ENCODE measurements at regions not wholly inside any gene's neighbourhood (a gene's known extent, or its start where the extent isn't known, plus 50 kb on each side); places are given as distances from the start of the nearest gene placed in this dataset.

DNA sequence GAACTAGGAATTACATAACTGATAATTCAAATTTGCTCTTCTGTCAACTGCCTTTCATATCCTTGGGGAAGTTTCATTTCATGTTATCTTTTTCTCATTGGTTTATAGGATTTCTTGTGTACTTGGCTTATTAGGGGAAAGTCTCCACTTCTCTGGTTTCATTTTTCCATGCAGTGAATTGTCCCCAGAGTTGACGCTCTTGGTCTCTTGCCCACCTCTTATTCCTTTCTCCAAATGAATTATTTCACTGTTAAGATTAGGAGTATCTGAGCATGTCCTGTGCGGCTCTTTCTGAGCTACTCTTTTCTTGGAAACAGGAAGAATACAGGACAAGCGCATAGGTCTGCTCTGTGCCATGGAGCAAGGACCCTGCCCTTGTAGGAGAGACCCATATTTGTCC is 104.8 kb downstream of the POSTN start:
- H3K4me3 ChIP-seq (ENCODE audit: low read depth, low read length): no peak overlapping the region
- no peak for DNase-seq (ENCODE audit: low read depth)
- TF ChIP-seq, protein P1, sequence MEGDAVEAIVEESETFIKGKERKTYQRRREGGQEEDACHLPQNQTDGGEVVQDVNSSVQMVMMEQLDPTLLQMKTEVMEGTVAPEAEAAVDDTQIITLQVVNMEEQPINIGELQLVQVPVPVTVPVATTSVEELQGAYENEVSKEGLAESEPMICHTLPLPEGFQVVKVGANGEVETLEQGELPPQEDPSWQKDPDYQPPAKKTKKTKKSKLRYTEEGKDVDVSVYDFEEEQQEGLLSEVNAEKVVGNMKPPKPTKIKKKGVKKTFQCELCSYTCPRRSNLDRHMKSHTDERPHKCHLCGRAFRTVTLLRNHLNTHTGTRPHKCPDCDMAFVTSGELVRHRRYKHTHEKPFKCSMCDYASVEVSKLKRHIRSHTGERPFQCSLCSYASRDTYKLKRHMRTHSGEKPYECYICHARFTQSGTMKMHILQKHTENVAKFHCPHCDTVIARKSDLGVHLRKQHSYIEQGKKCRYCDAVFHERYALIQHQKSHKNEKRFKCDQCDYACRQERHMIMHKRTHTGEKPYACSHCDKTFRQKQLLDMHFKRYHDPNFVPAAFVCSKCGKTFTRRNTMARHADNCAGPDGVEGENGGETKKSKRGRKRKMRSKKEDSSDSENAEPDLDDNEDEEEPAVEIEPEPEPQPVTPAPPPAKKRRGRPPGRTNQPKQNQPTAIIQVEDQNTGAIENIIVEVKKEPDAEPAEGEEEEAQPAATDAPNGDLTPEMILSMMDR (conservative IDR thresholded peaks at IDR 0.05; ENCODE audit: low read depth, low read length): no peak

DNA sequence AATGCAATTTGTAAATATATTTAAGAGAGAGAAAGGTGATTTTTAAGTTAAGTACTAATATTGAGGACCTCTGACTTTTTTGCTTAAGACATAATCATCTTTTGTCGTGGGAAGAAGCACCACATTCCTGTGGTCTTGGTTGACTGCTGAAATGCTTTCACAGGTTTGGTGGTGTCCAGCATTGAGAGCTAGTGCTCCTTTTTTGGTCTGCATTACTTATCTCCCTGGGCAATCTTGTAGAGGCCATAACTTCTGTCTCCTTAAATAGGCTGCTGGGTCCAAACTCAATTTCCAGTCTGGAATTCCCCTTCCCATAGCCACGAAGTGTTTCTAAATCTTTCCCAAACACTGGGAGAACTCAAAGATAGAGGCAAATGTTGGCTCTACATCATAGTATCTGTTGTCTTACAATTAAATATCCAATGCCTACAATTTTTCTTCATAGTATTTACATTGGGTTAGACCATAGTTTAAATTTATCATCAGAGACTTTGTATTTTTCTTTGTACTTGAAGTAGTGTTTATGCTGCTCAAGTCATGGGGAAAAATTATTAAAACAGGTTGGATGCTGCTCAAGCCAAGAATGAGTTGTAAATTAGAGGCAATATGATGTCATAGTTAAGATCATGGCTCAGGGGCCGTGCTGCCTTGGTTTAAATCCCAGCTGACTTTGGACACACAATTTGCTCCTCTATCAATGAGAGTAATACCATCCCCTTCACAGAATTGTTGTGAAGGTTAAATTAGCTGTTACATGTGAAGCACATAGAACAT is 105.6 kb downstream of the POSTN start:
- TF ChIP-seq, protein P1 (conservative IDR thresholded peaks at IDR 0.05; ENCODE audit: low read depth, low read length): no peak
- no peak overlapping the region for H3K4me3 ChIP-seq (ENCODE audit: low read depth, low read length)
- peak; percentile 96 for DNase-seq (ENCODE audit: low read depth)

DNA sequence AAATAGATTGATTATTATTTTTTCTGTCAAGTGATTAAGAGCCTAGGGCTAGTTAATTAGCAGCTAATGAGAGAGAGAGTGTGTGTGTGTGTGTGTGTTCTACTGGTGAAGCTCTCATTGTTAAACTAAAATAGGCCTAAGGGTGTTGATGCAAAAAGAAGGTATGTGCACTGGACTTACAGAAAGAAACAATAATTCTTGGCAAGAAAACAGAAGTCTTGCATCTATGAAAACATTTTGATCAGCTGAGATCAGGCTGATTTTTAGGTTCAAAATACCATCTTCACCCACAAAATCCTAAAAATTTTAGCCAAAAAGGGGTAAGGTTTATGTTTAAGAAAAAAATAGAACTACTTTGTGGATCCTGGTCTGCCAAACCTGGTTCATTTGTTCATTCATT is 106.5 kb downstream of the POSTN start:
- TF ChIP-seq, protein P1 (conservative IDR thresholded peaks at IDR 0.05; ENCODE audit: low read depth, low read length): no peak
- no peak overlapping the region for H3K4me3 ChIP-seq (ENCODE audit: low read depth, low read length)
- peak; percentile 78 for DNase-seq (ENCODE audit: low read depth)

- DNase-seq (ENCODE audit: low read depth): no peak
- TF ChIP-seq, protein P1 (conservative IDR thresholded peaks at IDR 0.05; ENCODE audit: low read depth, low read length): no peak
- no peak overlapping the region for H3K4me3 ChIP-seq (ENCODE audit: low read depth, low read length)
Observed at GRCh38 chr13:37491661-37492060, 106.9 kb downstream of the POSTN start.

DNA sequence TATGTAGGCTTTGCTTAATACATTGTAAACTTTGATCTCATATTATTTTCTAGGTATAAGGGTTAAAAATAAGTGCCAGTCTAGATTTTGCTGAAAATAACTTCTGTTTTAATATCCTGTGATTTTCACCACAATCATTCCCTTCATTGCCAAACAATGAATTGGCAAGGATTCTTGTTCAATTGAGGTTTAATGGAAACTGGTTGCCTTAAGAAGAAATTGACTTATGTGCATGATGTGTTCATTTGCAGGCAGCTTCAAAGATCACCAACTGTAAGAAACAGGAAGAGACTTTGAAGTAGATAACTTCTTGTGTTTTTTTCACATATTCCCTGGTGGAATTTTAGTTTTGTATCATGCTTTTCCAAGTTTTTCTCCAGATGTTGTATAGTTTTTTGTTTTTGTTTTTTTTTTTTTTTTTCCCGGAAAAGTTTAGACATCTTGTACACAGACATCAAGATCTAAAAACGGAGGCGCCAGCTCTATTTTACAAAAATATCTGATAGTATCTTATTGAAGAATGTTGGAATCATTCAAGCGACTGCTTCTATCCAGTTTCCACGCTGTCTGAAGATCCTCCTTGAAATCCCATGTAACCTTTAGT is 108.3 kb downstream of the POSTN start:
- H3K4me3 ChIP-seq (ENCODE audit: low read depth, low read length): no peak overlapping the region
- TF ChIP-seq, protein P1 (conservative IDR thresholded peaks at IDR 0.05; ENCODE audit: low read depth, low read length): no peak
- DNase-seq (ENCODE audit: low read depth): peak; percentile 27

DNA sequence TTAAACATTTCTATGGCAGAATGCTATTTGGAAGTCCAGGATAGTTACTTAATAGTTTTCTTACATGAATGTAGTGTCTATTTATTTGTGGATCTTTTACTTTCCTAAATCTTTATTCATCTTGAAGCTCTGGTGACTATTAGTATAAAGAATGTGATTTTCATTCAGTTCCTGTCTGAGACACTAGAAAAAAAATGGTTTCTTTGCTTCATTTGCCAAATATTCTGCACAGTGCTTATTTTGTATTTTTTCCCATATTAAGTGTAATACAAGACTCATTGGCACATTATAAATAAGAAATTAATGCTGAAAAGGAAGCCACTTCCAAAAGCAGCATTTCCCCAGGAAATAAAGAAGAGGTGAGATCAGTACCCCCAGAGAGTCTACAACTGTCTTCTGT is 109.8 kb downstream of the POSTN start:
- H3K4me3 ChIP-seq (ENCODE audit: low read depth, low read length): no peak overlapping the region
- TF ChIP-seq, protein P1 (conservative IDR thresholded peaks at IDR 0.05; ENCODE audit: low read depth, low read length): no peak
- peak; percentile 53 for DNase-seq (ENCODE audit: low read depth)

Data from choroid plexus epithelial cell (primary cell).